ENCODE measurements at regions not wholly inside any gene's neighbourhood (a gene's known extent, or its start where the extent isn't known, plus 50 kb on each side); places are given as distances from the start of the nearest gene placed in this dataset.

- H4K20me1 ChIP-seq (ENCODE audit: control insufficient read depth, insufficient read depth, low read length, poor library complexity, severe bottlenecking): no peaks in the 10 kb centered on the region
- ChIA-PET CTCF (no interaction called here), POLR2A (interaction anchor here (0.5 kb wide), 1 partner anchor 165 kb away, joined by 4 read pairs; no protein-coding TSS in a partner anchor)
- no peaks in the 10 kb centered on the region for H3K9me3 Mint-ChIP-seq (ENCODE audit: insufficient read depth)
- no peaks in the 10 kb centered on the region for H3K36me3 ChIP-seq (replicated peaks in 1 of 2; ENCODE audit: control extremely low read depth in 1 of 2, control insufficient read depth in 1 of 2, extremely low read depth in 1 of 2, insufficient read depth in 2 of 2, low read length in 1 of 2)
- 94% methylated on average over 24 of the region's 24 CpGs for WGBS (ENCODE audit: insufficient coverage)
- H3K27me3 Mint-ChIP-seq: peaks cover 7% of the 10 kb centered on the region
- H3K4me2 ChIP-seq (replicated peaks; ENCODE audit: low read depth, low read length, poor library complexity, severe bottlenecking): no peak overlapping the region
- no peak overlapping the region for H2AFZ ChIP-seq (ENCODE audit: insufficient read depth, low read depth, low read length, poor library complexity, severe bottlenecking)
- no peak overlapping the region for H3K27ac ChIP-seq (ENCODE audit: low read length in 2 of 2)
- H3K4me1 Mint-ChIP-seq: peaks cover 21% of the 10 kb centered on the region
- peaks cover 0 to 8% (median 2%) of the 10 kb centered on the region in 4 experiments for H3K27me3 ChIP-seq (replicated peaks in 1 of 4; ENCODE audit: control extremely low read depth in 1 of 4, control insufficient read depth in 3 of 4, insufficient read depth in 4 of 4, low read length in 3 of 4)
- H3K4me3 Mint-ChIP-seq: no peak overlapping the region
- ATAC-seq (ENCODE audit: low read depth): no peak
- H3K9ac ChIP-seq (ENCODE audit: low read length): no peak overlapping the region
- peaks cover 6% of the 10 kb centered on the region for H3K79me2 ChIP-seq (ENCODE audit: control insufficient read depth, insufficient read depth, low read length)
- H3K27ac Mint-ChIP-seq: no peak overlapping the region
- no peak for TF ChIP-seq EZH2 (IDR thresholded peaks at IDR 0.05; ENCODE audit: borderline replicate concordance, insufficient read depth, low read depth, low read length, poor library complexity, severe bottlenecking)
- TF ChIP-seq, protein P1, sequence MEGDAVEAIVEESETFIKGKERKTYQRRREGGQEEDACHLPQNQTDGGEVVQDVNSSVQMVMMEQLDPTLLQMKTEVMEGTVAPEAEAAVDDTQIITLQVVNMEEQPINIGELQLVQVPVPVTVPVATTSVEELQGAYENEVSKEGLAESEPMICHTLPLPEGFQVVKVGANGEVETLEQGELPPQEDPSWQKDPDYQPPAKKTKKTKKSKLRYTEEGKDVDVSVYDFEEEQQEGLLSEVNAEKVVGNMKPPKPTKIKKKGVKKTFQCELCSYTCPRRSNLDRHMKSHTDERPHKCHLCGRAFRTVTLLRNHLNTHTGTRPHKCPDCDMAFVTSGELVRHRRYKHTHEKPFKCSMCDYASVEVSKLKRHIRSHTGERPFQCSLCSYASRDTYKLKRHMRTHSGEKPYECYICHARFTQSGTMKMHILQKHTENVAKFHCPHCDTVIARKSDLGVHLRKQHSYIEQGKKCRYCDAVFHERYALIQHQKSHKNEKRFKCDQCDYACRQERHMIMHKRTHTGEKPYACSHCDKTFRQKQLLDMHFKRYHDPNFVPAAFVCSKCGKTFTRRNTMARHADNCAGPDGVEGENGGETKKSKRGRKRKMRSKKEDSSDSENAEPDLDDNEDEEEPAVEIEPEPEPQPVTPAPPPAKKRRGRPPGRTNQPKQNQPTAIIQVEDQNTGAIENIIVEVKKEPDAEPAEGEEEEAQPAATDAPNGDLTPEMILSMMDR (IDR thresholded peaks at IDR 0.05): no peak
- intact Hi-C loops (cut with micrococcal nuclease): no loop called here
- DNase-seq: no peak
- H3K4me3 ChIP-seq (ENCODE audit: control extremely low read depth in 1 of 5, extremely low read depth in 1 of 5, insufficient read depth in 1 of 5, low read depth in 2 of 5, low read length in 4 of 5): no peak overlapping the region
- no peaks in the 10 kb centered on the region for H3K9me3 ChIP-seq (ENCODE audit: control extremely low read depth in 1 of 3, control insufficient read depth in 2 of 3, insufficient read depth in 1 of 3, low read length in 2 of 3)
- H3K4me1 ChIP-seq (ENCODE audit: control insufficient read depth in 2 of 2, insufficient read depth in 2 of 2, low read length in 2 of 2): peaks cover 0 to 5% of the 10 kb centered on the region in 2 donors
Observed at GRCh38 chr5:1637639-1638481, 114.1 kb upstream of the LPCAT1 start.

DNA sequence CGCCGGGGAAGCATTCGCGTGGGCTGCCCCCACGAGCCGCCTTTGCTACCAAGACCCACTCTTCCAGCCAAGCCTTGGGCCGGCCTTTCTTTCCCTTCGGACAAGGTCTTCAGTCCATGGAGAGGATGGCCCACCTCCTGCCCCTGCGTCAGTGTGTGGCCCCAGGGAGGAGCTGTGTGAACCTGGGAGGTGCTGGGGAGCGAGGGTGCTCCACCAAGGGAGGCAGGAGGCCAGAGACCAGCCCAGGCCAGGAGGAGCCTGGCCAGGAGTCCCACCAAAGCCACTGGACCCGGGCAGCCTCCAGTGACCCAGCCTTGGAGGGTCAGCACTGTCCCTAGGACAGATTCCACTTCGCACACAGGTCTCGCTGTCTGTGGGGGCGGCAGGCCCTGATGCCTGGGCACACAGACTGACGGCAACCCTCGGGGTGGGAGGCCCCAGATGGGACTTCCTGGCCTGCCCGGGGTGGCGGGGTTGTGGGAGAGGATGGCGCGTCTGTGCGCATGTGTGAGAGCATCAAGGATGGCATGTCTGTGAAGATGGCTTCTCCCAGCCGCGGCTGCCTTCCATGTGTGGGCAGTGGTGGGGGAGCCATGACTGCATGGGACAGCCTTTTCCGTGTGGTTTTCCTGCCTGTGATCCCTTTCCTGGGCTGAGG, 113.3 kb upstream of the LPCAT1 start:
- Mint-ChIP-seq H3K27ac (no peak overlapping the region), H3K9me3 (ENCODE audit: insufficient read depth) (no peaks in the 10 kb centered on the region), H3K4me1 (peaks cover 25% of the 10 kb centered on the region), H3K4me3 (no peak overlapping the region), H3K27me3 (peaks cover 7% of the 10 kb centered on the region)
- Histone ChIP-seq H3K9ac (ENCODE audit: low read length) (no peak overlapping the region), H4K20me1 (ENCODE audit: control insufficient read depth, insufficient read depth, low read length, poor library complexity, severe bottlenecking) (no peaks in the 10 kb centered on the region), H3K27ac (ENCODE audit: low read length in 2 of 2) (no peak overlapping the region), H3K4me2 (replicated peaks; ENCODE audit: low read depth, low read length, poor library complexity, severe bottlenecking) (no peak overlapping the region), H3K9me3 (ENCODE audit: control extremely low read depth in 1 of 3, control insufficient read depth in 2 of 3, insufficient read depth in 1 of 3, low read length in 2 of 3) (no peaks in the 10 kb centered on the region), H3K79me2 (ENCODE audit: control insufficient read depth, insufficient read depth, low read length) (peaks cover 6% of the 10 kb centered on the region), H2AFZ (ENCODE audit: insufficient read depth, low read depth, low read length, poor library complexity, severe bottlenecking) (no peak overlapping the region), H3K4me1 (ENCODE audit: control insufficient read depth in 2 of 2, insufficient read depth in 2 of 2, low read length in 2 of 2) (peaks cover 0 to 5% of the 10 kb centered on the region in 2 donors), H3K36me3 (replicated peaks in 1 of 2; ENCODE audit: control extremely low read depth in 1 of 2, control insufficient read depth in 1 of 2, extremely low read depth in 1 of 2, insufficient read depth in 2 of 2, low read length in 1 of 2) (no peaks in the 10 kb centered on the region), H3K27me3 (replicated peaks in 1 of 4; ENCODE audit: control extremely low read depth in 1 of 4, control insufficient read depth in 3 of 4, insufficient read depth in 4 of 4, low read length in 3 of 4) (peaks cover 0 to under 1% (median 0%) of the 10 kb centered on the region in 4 experiments), H3K4me3 (ENCODE audit: control extremely low read depth in 1 of 5, extremely low read depth in 1 of 5, insufficient read depth in 1 of 5, low read depth in 2 of 5, low read length in 4 of 5) (no peak overlapping the region)
- intact Hi-C loops (cut with micrococcal nuclease): no loop called here
- no peak for TF ChIP-seq EZH2 (IDR thresholded peaks at IDR 0.05; ENCODE audit: borderline replicate concordance, insufficient read depth, low read depth, low read length, poor library complexity, severe bottlenecking)
- TF ChIP-seq, protein P1 (IDR thresholded peaks at IDR 0.05): no peak
- no peak for DNase-seq
- POLR2A ChIA-PET: no interaction called here
- ATAC-seq (ENCODE audit: low read depth): no peak
- WGBS (ENCODE audit: insufficient coverage): 93% methylated on average over 20 of the region's 24 CpGs
- CTCF ChIA-PET: no interaction called here
